Activated CD4-positive, alpha-beta T cell treated with anti-CD3 and anti-CD28 coated beads, Interleukin-2, amount 50 U/mL, for 48 hours (primary cell): ENCODE measurements at regions not wholly inside any gene's neighbourhood (a gene's known extent, or its start where the extent isn't known, plus 50 kb on each side); places are given as distances from the start of the nearest gene placed in this dataset.
"Not testable (repeated sequence)": the region's sequence is repeated elsewhere in the genome, so short reads cannot be mapped to it uniquely, and the experiment has no call there.

Experiments used
- DNase-seq, 2 experiments: peaks; one replicate each; pipeline ENCODE4 v3.0.0-alpha.2; 2020

DNA sequence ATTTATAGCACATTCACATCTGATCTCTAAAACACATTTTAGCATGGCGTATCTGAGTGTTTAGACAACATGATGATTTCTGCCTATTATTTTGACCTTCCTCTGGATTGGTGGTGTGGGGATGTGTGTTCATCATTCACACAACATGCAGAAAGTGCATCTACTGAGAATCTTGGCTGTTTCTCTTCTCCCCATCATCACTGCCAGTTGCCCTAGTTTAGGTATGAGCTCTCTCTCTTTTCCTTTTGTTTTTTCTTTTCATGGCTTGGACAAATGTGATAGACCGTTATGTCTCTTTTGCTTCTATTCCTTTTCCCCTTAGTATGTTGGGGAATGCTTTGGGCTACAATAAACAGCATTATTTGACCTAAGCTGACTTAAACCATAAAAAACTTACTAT is 239.2 kb upstream of the FZD8 start:
- DNase-seq: no peak

DNA sequence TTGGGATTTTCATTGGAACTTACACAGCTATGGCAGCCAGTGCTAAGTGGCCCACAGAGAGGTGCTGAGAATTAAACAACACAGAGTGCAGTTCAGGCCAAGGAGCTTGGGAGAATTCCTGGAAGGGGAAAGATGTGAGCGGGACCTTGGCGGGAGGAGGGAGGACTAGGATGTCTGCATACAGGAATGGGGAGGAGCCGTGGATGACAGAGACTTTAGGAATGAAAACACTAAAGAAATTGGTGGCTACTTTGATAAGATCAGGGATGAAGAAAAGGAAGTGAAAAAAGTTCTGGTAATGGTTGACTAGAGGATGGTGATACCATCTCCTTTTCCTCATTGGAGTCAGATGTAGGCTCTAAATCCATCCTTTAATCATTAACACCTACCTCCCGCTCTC is 234.2 kb upstream of the FZD8 start:
- DNase-seq: no peak

GRCh38 chr10:35875016-35875676 is 233.1 kb upstream of the FZD8 start:
- DNase-seq: no peak

DNA sequence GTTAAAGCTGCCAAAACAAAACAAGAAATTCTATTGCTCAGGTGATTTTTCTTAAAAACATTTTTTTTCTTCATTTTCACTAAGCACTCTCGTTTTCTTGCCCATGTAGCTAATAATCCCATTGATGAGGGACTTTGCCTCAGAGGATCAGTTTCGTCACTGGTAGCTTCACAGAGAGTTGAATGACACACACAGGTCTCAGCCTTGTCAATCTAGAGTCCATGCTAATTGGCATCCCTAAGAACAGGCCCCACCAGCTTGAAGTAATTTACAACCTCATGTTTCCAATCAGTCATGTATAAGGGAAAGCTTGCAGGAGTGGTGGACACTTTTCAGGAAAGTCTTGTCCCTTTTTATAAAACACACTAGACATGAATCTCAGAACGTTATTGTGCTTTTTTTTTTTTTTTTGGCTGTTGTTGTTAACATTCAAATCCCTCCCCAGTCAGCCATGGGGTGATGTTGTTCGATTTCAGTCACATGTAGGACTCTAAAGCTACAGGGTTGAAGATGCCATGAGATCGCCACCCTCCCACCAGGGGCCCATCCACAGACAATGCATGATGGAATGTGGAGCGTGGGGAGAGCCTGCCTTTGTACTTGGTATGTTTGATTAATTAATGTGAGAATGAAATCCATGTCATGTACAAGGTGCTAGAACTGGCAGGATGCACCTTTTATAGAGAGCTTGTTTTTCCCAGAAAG is 232.4 kb upstream of the FZD8 start:
- no peak for DNase-seq

- no peak for DNase-seq
Measured at GRCh38 chr10:35872671-35873070, 230.6 kb upstream of the FZD8 start.

DNA sequence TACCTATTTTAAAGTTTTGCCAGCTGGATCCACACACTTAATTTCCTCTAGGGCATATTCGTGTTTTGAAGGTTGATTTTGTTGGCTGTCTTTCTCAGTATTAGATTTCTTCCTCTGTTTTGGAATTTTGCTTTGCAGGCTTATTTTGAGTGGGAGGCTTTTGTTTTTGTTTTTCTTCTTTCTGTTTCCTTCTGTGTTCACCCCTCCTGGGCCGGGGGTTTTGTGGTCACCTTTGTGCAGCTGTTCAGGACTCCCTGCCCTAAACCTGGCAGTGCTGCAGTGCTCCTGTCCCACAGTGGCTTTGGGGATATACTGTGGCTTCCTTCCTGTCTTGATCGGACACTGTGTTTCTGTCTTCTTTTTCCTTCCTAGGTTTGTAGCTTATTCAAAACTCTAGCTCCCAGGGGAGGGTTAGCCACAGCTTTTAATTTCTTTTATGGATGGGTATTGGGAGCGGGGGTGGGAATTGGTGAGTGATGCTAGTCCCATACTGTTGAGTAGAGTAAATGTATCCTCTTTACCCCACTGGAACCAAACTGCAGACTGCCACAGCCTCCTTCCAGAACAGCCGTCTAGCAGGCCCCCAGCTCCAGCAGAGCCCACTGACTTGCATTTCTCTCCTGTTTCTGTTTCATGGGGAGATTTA is 228.7 kb upstream of the FZD8 start:
- DNase-seq: no peak

- DNase-seq: not testable (repeated sequence)
Measured at GRCh38 chr10:35858676-35859283, 216.7 kb upstream of the FZD8 start.

DNA sequence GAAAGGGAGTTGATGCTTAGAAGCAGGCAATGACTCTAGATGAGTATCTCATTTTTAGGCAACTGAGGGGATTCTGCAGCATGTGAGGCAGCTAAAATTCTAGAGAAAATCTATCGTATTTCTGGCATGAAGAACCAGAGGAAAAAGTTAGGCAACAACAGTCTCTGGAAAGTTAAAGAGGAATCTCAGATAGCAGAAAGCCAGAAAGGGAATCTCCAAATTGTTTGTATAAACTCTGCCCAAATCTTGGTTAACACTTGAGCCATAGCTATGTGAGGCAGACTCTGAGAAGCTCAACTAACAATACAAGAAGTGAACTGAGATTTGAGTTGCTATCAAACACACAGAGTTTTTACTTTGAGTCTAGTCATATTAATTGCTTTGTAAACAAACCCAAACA is 215.8 kb upstream of the FZD8 start:
- DNase-seq: no peak

GRCh38 chr10:35855155-35855947 is 213.3 kb upstream of the FZD8 start:
- DNase-seq: no peak

DNA sequence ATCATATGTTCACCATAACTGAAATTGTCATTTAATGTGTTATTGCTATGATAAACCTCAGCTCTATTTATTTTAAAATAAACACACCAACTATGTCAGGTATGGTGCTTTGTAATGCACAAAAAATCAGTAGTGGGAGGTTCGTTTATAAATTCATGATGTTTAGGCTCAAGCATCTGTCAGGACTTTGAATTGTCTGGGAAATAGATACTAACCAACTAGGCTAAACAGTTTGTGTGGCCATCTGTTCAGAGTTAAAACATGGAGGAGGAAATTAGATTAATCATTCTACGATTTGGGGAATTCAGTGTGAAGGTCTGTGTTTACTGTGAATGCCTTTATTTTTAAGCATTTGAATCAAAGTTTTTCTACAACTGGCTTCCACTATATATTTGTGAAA is 212.6 kb upstream of the FZD8 start:
- DNase-seq: no peak

GRCh38 chr10:35852721-35853120 is 210.6 kb upstream of the FZD8 start:
- no peak for DNase-seq

DNA sequence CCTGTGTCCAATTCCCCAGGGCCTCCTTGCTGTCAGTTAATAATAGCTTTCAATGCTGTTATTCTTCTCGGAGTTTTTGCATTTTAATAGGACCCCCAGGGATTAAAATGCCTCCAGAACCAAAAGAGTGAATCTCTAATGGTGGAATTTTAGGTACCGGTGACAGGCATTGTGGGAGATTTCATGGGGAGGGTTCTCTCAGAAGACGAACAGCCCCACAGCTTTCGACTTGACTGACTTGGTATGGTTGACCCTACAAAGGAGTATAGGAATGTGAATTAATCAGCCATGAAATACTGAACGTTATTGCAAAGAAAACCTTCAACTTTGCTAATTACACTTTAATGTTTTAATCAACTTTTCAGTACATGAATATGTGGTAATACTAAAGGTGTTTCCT is 206.3 kb upstream of the FZD8 start:
- no peak for DNase-seq

GRCh38 chr10:35844686-35845085 is 202.6 kb upstream of the FZD8 start:
- no peak for DNase-seq

DNA sequence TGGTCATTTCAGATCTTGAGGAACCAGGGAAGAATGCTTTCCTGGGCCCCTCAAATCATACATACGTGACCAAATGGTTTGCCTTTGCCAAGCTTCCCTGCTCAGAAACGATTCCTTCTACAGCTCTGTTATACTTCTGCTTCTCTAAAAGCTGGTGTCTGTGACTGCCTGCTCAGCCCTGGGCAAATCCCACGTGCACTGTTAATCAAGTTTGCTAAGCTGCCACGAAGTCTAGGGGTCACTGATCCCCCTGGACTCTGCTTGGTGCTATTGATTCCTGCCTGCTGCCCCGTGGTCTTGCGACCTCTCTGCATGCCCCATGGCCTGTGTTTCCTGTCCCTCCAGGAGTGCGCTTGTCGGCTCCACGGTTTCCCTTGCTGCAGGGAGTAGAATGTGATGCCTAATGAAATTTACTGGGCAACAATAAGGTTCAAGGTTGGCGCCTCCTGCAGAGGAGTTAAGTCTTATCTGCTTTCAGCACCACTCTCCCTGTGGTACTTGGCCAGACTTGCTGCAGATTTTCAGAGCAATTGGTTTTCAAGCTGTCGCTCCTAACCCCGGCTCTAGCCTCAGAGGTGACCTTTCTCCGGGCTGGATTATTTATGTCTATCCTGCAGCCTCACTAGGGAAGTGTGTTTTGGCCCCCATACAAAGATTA is 201.6 kb upstream of the FZD8 start:
- DNase-seq: no peak

- DNase-seq: no peak
Measured at GRCh38 chr10:35838054-35838453, 196.0 kb upstream of the FZD8 start.

DNA sequence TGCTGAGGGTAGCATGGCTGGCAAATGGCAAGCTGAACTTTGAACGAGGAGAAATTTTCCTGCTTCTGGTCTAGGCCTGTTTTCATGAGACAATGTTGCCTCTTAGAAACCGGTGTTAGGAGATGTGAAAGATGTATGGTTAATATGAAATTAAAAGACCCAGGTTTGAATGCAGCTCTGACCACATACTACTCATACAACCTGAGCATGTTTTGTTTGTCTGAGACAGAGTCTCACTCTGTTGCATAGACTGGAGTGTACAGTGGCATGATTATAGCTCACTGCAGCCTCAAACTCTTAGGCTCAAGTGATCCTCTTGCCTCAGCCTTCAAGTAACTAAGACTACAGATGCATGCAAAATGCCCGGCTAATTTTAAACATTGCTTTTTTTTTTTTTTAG is 193.4 kb upstream of the FZD8 start:
- no peak for DNase-seq

DNA sequence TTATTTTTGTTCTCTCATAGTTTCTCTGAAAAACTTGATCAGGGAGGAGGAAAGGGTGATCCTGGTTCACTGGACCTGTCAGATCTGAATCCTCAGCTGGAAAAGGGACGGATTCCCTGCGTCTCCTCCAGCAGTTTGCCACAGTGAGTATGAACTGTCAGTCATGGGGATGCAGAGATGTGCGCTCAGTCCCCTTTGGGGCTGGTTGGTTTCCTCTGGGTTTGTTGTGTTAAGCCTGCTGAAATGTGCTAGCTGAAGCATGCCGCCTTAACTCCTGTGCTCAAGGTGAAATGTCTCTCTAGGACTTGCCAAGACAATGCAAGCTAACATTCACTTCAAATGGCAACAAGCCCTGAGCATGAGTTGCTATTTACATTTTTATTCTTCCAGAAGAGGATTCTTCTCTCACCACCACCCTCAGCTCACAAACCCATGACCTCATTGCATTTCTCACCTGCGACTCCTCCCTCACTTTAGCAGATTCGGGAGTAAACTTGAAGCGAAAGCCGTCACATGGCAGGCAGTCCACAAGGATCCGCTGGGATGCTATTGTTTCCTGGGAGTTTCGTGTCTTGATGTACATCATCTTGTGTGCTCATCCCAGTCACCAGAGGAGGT is 192.9 kb upstream of the FZD8 start:
- DNase-seq: no peak

GRCh38 chr10:35827783-35828182 is 185.7 kb upstream of the FZD8 start:
- no peak for DNase-seq

GRCh38 chr10:35824704-35825103 is 182.6 kb upstream of the FZD8 start:
- DNase-seq: no peak

DNA sequence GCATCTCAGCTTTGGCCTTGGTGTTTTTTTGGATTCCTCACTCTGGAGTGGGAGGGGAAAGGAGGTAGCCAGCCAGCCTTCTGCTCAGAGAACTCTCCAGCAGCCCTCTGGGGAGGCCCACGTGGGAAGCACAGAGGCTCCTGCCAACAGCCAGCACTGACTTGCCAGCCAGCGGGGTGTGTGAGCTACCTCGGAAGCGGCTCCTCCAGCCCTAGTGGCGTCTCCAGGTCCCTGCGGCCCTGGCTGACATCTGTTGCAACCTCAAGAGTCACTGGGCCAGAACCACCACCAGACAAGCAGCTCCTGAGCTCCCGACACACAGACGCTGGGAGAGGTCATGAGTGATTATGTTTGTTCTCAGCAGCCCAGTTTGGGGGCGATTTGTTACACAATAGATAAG is 180.2 kb upstream of the FZD8 start:
- DNase-seq: no peak

GRCh38 chr10:35821339-35821911 is 179.3 kb upstream of the FZD8 start:
- DNase-seq: no peak

DNA sequence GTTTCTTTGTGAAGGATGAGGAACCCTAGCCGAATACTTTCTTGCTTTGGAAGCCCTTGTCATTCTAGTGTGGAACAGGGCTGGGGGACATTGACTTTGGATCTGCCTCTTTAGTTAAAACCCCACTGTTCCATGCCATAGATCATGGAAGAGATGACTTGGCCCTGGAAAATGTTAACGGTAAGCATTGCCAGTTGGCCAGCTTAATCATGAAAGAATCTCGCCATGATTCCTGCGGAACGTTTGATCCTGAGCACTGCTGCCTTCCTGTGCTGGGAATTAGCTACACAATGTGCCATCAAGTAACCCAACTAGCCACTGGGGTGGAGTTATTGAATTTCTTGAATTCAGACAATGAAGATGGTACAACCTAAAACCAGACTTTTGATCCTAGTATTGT is 177.6 kb upstream of the FZD8 start:
- no peak for DNase-seq
